Calu3 (cell line): ENCODE measurements at regions not wholly inside any gene's neighbourhood (a gene's known extent, or its start where the extent isn't known, plus 50 kb on each side); places are given as distances from the start of the nearest gene placed in this dataset.

Experiments
- BruUV-seq: library from RNA; stranded (reverse); fragments of 400-500 nt; replicated peaks from 2 replicates; lab custom pipeline; 2021; lab: Mats Ljungman, UMichigan
- CTCF ChIA-PET: fragments of 300-600 bp; sonication (Branson Sonifier 250); formaldehyde crosslinking; loops from one replicate; lab custom pipeline; 2022; ENCODE audit warnings: antibody characterized with exemption; lab: Charles Lee
- DNase-seq: peaks from one replicate; pipeline ENCODE4 v3.0.0; 2022
- H3K27ac Mint-ChIP-seq: one replicate; pipeline ENCODE4 v1.8.0; 2022; ENCODE audit warnings: mixed read lengths; ENCODE audit not compliant: unreplicated experiment
- H3K27me3 Mint-ChIP-seq: one replicate; pipeline ENCODE4 v1.8.0; 2022; ENCODE audit warnings: mixed read lengths; ENCODE audit not compliant: unreplicated experiment
- H3K36me3 Mint-ChIP-seq: one replicate; pipeline ENCODE4 v1.8.0; 2022; ENCODE audit warnings: mild to moderate bottlenecking, moderate library complexity, mixed read lengths; ENCODE audit not compliant: insufficient read depth, unreplicated experiment
- H3K4me1 Mint-ChIP-seq: one replicate; pipeline ENCODE4 v1.8.0; 2022; ENCODE audit warnings: mild to moderate bottlenecking, low read depth, mixed read lengths; ENCODE audit not compliant: unreplicated experiment
- H3K4me3 Mint-ChIP-seq: one replicate; pipeline ENCODE4 v1.8.0; 2022; ENCODE audit warnings: mild to moderate bottlenecking, low read depth, moderate library complexity, mixed read lengths; ENCODE audit not compliant: unreplicated experiment
- H3K9me3 Mint-ChIP-seq: one replicate; pipeline ENCODE4 v1.8.0; 2022; ENCODE audit warnings: low read depth, mixed read lengths; ENCODE audit not compliant: unreplicated experiment
- CTCF ChIP-seq: fragments of 200-600 bp; IDR thresholded peaks from one replicate; pipeline ENCODE4 v1.8.0; 2022; ENCODE audit warnings: antibody characterized with exemption; ENCODE audit not compliant: unreplicated experiment
- intact Hi-C: fragments of 100-400 bp; cut with micrococcal nuclease; formaldehyde crosslinking; loops from one replicate; pipeline ENCODE4 v1.10.0; 2022; ENCODE audit not compliant: unreplicated experiment

- no peaks in the 10 kb centered on the region for H3K27me3 Mint-ChIP-seq
- H3K4me3 Mint-ChIP-seq, result no peak overlapping the region
- DNase-seq, result no peak
- CTCF ChIA-PET, result no interaction called here
- intact Hi-C loops, result no loop called here
- no peak for TF ChIP-seq CTCF
- H3K27ac Mint-ChIP-seq, result no peak overlapping the region
- peaks cover 10% of the 10 kb centered on the region for H3K9me3 Mint-ChIP-seq
- no TSS peak for BruUV-seq
- H3K4me1 Mint-ChIP-seq, result no peaks in the 10 kb centered on the region
- H3K36me3 Mint-ChIP-seq, result no peaks in the 10 kb centered on the region
These were observed 68.6 kb upstream of the IMMP2L start for GRCh38 chr7:111630862-111631261.

GRCh38 chr7:111622084-111622483, 59.8 kb upstream of the IMMP2L start:
- Mint-ChIP-seq H3K27ac (no peak overlapping the region), H3K4me1 (no peaks in the 10 kb centered on the region), H3K36me3 (no peaks in the 10 kb centered on the region), H3K9me3 (no peaks in the 10 kb centered on the region), H3K4me3 (no peak overlapping the region), H3K27me3 (no peaks in the 10 kb centered on the region)
- intact Hi-C loops, result no loop called here
- BruUV-seq, result no TSS peak
- CTCF ChIA-PET, result no interaction called here
- no peak for DNase-seq
- TF ChIP-seq CTCF, result no peak
